OCI-LY1 (cell line): ENCODE measurements at regions not wholly inside any gene's neighbourhood (a gene's known extent, or its start where the extent isn't known, plus 50 kb on each side); places are given as distances from the start of the nearest gene placed in this dataset.
"Not testable (repeated sequence)": the region's sequence is repeated elsewhere in the genome, so short reads cannot be mapped to it uniquely, and the experiment has no call there.

ENCODE experiments used
- H2AFZ ChIP-seq: fragments of 200-600 bp; sonication (generic), shearing (Covaris generic); 2 replicates; pipeline ENCODE4 v1.6.0; 2014; ENCODE audit warnings: antibody characterized with exemption, mild to moderate bottlenecking, low read length
- H3F3A ChIP-seq: fragments of 200-600 bp; sonication (generic), shearing (Covaris generic); 2 replicates; pipeline ENCODE4 v1.6.0; 2014; ENCODE audit warnings: mild to moderate bottlenecking, antibody characterized with exemption, low read length, moderate library complexity; ENCODE audit not compliant: insufficient read depth
- H3K27ac ChIP-seq: fragments of 200-600 bp; sonication (generic); 2 replicates; pipeline ENCODE4 v1.5.1; 2014; ENCODE audit warnings: low read length, mixed run types, mild to moderate bottlenecking, low read depth; ENCODE audit not compliant: poor library complexity, severe bottlenecking
- H3K27me3 ChIP-seq: fragments of 200-600 bp; sonication (generic); 2 replicates; pipeline ENCODE4 v1.6.0; 2014; ENCODE audit warnings: antibody characterized with exemption, mild to moderate bottlenecking, low read length, moderate library complexity; ENCODE audit not compliant: insufficient read depth
- H3K36me3 ChIP-seq: fragments of 200-600 bp; sonication (generic); 2 replicates; pipeline ENCODE4 v1.6.1; 2014; ENCODE audit warnings: mild to moderate bottlenecking, antibody characterized with exemption, low read length, moderate library complexity, mixed read lengths; ENCODE audit not compliant: insufficient read depth
- H3K4me1 ChIP-seq: fragments of 200-600 bp; sonication (generic); 2 replicates; pipeline ENCODE4 v1.5.1; 2014; ENCODE audit warnings: mild to moderate bottlenecking, low read length, moderate library complexity; ENCODE audit not compliant: insufficient read depth, severe bottlenecking
- H3K4me2 ChIP-seq: fragments of 200-600 bp; sonication (generic), shearing (Covaris generic); 2 replicates; pipeline ENCODE4 v1.6.1; 2014; ENCODE audit warnings: low read length
- H3K4me3 ChIP-seq: fragments of 200-600 bp; sonication (generic); 2 replicates; pipeline ENCODE4 v1.5.1; 2014; ENCODE audit warnings: low read length, low read depth, mild to moderate bottlenecking, mixed read lengths; ENCODE audit not compliant: poor library complexity, severe bottlenecking
- H3K79me2 ChIP-seq: fragments of 200-600 bp; shearing (Covaris generic); 2 replicates; pipeline ENCODE4 v1.6.1; 2016; ENCODE audit warnings: mixed run types, low read length, mixed read lengths; ENCODE audit not compliant: insufficient read depth
- H3K9ac ChIP-seq: fragments of 200-600 bp; sonication (generic), shearing (Covaris generic); 2 replicates; pipeline ENCODE4 v1.6.1; 2014; ENCODE audit warnings: mild to moderate bottlenecking, low read length, mixed read lengths
- H3K9me2 ChIP-seq: fragments of 200-600 bp; sonication (generic), shearing (Covaris generic); 2 replicates; pipeline ENCODE4 v1.6.1; 2014; ENCODE audit warnings: low read depth, mild to moderate bottlenecking, low read length, mixed read lengths
- H3K9me3 ChIP-seq: fragments of 200-600 bp; shearing (Covaris generic); 2 replicates; pipeline ENCODE4 v1.6.1; 2014; ENCODE audit warnings: low read length, mixed read lengths
- H4K20me1 ChIP-seq: fragments of 200-600 bp; sonication (generic), shearing (Covaris generic); 2 replicates; pipeline ENCODE4 v1.6.0; 2016; ENCODE audit warnings: mild to moderate bottlenecking, low read length; ENCODE audit not compliant: insufficient read depth
- CTCF ChIP-seq: fragments of 200-600 bp; sonication (generic), shearing (Covaris generic); IDR thresholded peaks from 2 replicates; pipeline ENCODE4 v1.5.1; 2017; ENCODE audit warnings: mild to moderate bottlenecking, antibody characterized with exemption, low read length, moderate library complexity, mixed read lengths
- EZH2 ChIP-seq: fragments of 200-600 bp; sonication (generic), shearing (Covaris generic); IDR thresholded peaks from 2 replicates; pipeline ENCODE4 v1.8.0; 2017; ENCODE audit warnings: borderline replicate concordance, mixed run types, mild to moderate bottlenecking, antibody characterized with exemption, low read length, moderate library complexity, mixed read lengths

- H3K4me1 ChIP-seq = no peaks in the 10 kb centered on the region
- H3K4me2 ChIP-seq = no peak overlapping the region
- H4K20me1 ChIP-seq = no peaks in the 10 kb centered on the region
- H3F3A ChIP-seq = no peaks in the 10 kb centered on the region
- TF ChIP-seq CTCF = no peak
- TF ChIP-seq EZH2 = no peak
- no peak overlapping the region for H3K4me3 ChIP-seq
- no peak overlapping the region for H3K9ac ChIP-seq
- H3K79me2 ChIP-seq = no peaks in the 10 kb centered on the region
- no peaks in the 10 kb centered on the region for H3K27me3 ChIP-seq
- H3K27ac ChIP-seq = no peak overlapping the region
- H3K36me3 ChIP-seq = no peaks in the 10 kb centered on the region
- no peak overlapping the region for H2AFZ ChIP-seq
- no peaks in the 10 kb centered on the region for H3K9me2 ChIP-seq
- H3K9me3 ChIP-seq = no peaks in the 10 kb centered on the region
These were observed 600.0 kb downstream of the KCTD12 start for GRCh38 chr13:76286178-76286577.

- H3K9ac ChIP-seq = no peak overlapping the region
- H3K9me2 ChIP-seq = no peaks in the 10 kb centered on the region
- no peaks in the 10 kb centered on the region for H3K4me1 ChIP-seq
- no peaks in the 10 kb centered on the region for H4K20me1 ChIP-seq
- TF ChIP-seq EZH2 (no peak), CTCF (no peak)
- H3K9me3 ChIP-seq = no peaks in the 10 kb centered on the region
- H2AFZ ChIP-seq = no peak overlapping the region
- H3F3A ChIP-seq = no peaks in the 10 kb centered on the region
- H3K27ac ChIP-seq = no peak overlapping the region
- H3K4me3 ChIP-seq = no peak overlapping the region
- no peaks in the 10 kb centered on the region for H3K27me3 ChIP-seq
- no peaks in the 10 kb centered on the region for H3K36me3 ChIP-seq
- no peaks in the 10 kb centered on the region for H3K79me2 ChIP-seq
- no peak overlapping the region for H3K4me2 ChIP-seq
These were observed 600.7 kb downstream of the KCTD12 start for GRCh38 chr13:76285463-76285862.

GRCh38 chr13:76279766-76280165 is 606.4 kb downstream of the KCTD12 start:
- not testable (repeated sequence) for H3K27me3 ChIP-seq, H2AFZ ChIP-seq, H3K9me3 ChIP-seq, H3K4me2 ChIP-seq, H3K4me1 ChIP-seq, H4K20me1 ChIP-seq, H3K9me2 ChIP-seq, H3K36me3 ChIP-seq, H3F3A ChIP-seq, H3K79me2 ChIP-seq, H3K4me3 ChIP-seq, H3K9ac ChIP-seq, H3K27ac ChIP-seq

GRCh38 chr13:76271728-76272232 is 614.4 kb downstream of the KCTD12 start:
- H3K4me3 ChIP-seq = no peak overlapping the region
- H3K27ac ChIP-seq = no peak overlapping the region
- no peaks in the 10 kb centered on the region for H3F3A ChIP-seq
- no peaks in the 10 kb centered on the region for H3K36me3 ChIP-seq
- H3K9me3 ChIP-seq = 0 out of 2 replicates have a peak, but pooled peaks cover 3% of the 10 kb centered on the region
- TF ChIP-seq EZH2 (no peak), CTCF (no peak)
- no peaks in the 10 kb centered on the region for H3K4me1 ChIP-seq
- no peaks in the 10 kb centered on the region for H3K27me3 ChIP-seq
- H3K9me2 ChIP-seq = no peaks in the 10 kb centered on the region
- no peaks in the 10 kb centered on the region for H3K79me2 ChIP-seq
- no peak overlapping the region for H3K4me2 ChIP-seq
- H3K9ac ChIP-seq = no peak overlapping the region
- H4K20me1 ChIP-seq = no peaks in the 10 kb centered on the region
- H2AFZ ChIP-seq = no peak overlapping the region

- H3K27me3 ChIP-seq = not testable (repeated sequence)
These were observed 617.9 kb downstream of the KCTD12 start for GRCh38 chr13:76268307-76268706.

More at GRCh38 chr13:76268307-76268706, 617.9 kb downstream of the KCTD12 start:
- not testable (repeated sequence) for H3K4me3 ChIP-seq, H3K9me2 ChIP-seq, H3K79me2 ChIP-seq, H4K20me1 ChIP-seq, H3K9ac ChIP-seq, H3K4me2 ChIP-seq, H3K36me3 ChIP-seq, H3K9me3 ChIP-seq, H3F3A ChIP-seq, H3K4me1 ChIP-seq, H2AFZ ChIP-seq, H3K27ac ChIP-seq
